H1 (cell line): ENCODE measurements at regions not wholly inside any gene's neighbourhood (a gene's known extent, or its start where the extent isn't known, plus 50 kb on each side); places are given as distances from the start of the nearest gene placed in this dataset.

Experiments
- CTCF ChIA-PET: fragments of 300-600 bp; sonication (Branson Sonifier 250); formaldehyde crosslinking; loops from one replicate; lab custom pipeline; 2021; ENCODE audit not compliant: partially characterized antibody; lab: Charles Lee
- POLR2A ChIA-PET: fragments of 300-600 bp; sonication (Branson Sonifier 250); formaldehyde crosslinking; loops from one replicate; lab custom pipeline; 2021; ENCODE audit warnings: inconsistent platforms; ENCODE audit not compliant: partially characterized antibody; lab: Charles Lee
- DNase-seq, 2 experiments: peaks; one replicate each; pipeline versions ENCODE4 v3.0.0 to v3.0.0-alpha.2; 2010 to 2022; ENCODE audit warnings: low spot score in 2 of 2, low read depth in 1 of 2, mixed read lengths in 1 of 2
- FAIRE-seq: peaks from 2 replicates; lab custom pipeline; 2011; peaks lifted over from hg19 to GRCh38; lab: Jason Lieb, UNC
- H2AFZ ChIP-seq: 2 replicates; pipeline ENCODE4 v1.8.1; 2012; ENCODE audit warnings: low read length, inconsistent platforms
- H2AK5ac ChIP-seq: 2 replicates; pipeline ENCODE4 v1.6.1; 2013; ENCODE audit warnings: low read depth, low read length
- H2BK120ac ChIP-seq: replicated peaks from 2 replicates; pipeline ENCODE3; 2013; ENCODE audit warnings: low read depth, low read length, inconsistent platforms
- H2BK12ac ChIP-seq: 2 replicates; pipeline ENCODE4 v1.6.1; 2013; ENCODE audit warnings: low read depth, low read length
- H2BK15ac ChIP-seq: 2 replicates; pipeline ENCODE4 v1.6.1; 2013; ENCODE audit warnings: low read length
- H2BK20ac ChIP-seq: 2 replicates; pipeline ENCODE4 v1.6.1; 2013; ENCODE audit warnings: low read length
- H2BK5ac ChIP-seq: 2 replicates; pipeline ENCODE4 v1.6.1; 2013; ENCODE audit warnings: low read depth, low read length
- H3K14ac ChIP-seq: 2 replicates; pipeline ENCODE4 v1.6.1; 2013; ENCODE audit warnings: inconsistent platforms; ENCODE audit not compliant: insufficient read length
- H3K18ac ChIP-seq: 2 replicates; pipeline ENCODE4 v1.6.1; 2013; ENCODE audit warnings: low read length; ENCODE audit errors: extremely low read depth
- H3K23ac ChIP-seq: 2 replicates; pipeline ENCODE4 v1.6.1; 2013; ENCODE audit warnings: inconsistent platforms; ENCODE audit not compliant: insufficient read length
- H3K23me2 ChIP-seq: 2 replicates; pipeline ENCODE4 v1.6.1; 2013; ENCODE audit warnings: low read depth, low read length
- H3K27ac ChIP-seq: 2 replicates; pipeline ENCODE4 v1.6.1; 2011; ENCODE audit warnings: low read depth, low read length, inconsistent platforms
- H3K27me3 ChIP-seq, 4 experiments: replicated peaks in 1 of 4; 1 replicate in 1 of 4; 2 replicates in 3 of 4; pipeline versions ENCODE4 v1.6.1 to v1.8.1; 2011 to 2013; ENCODE audit warnings: low read length in 3 of 4, mild to moderate bottlenecking in 3 of 4, inconsistent platforms in 2 of 4, mixed read lengths in 2 of 4, moderate library complexity in 1 of 4; ENCODE audit not compliant: control insufficient read depth in 3 of 4, insufficient read depth in 3 of 4; ENCODE audit errors: extremely low read depth in 1 of 4
- H3K36me3 ChIP-seq, 4 experiments: 2 replicates each; pipeline versions ENCODE4 v1.6.1 to v1.8.1; 2011 to 2013; ENCODE audit warnings: mild to moderate bottlenecking in 4 of 4, low read length in 3 of 4, moderate library complexity in 2 of 4, control low read depth in 1 of 4, inconsistent platforms in 1 of 4; ENCODE audit not compliant: insufficient read depth in 4 of 4, control insufficient read depth in 2 of 4
- H3K4ac ChIP-seq: replicated peaks from 2 replicates; pipeline ENCODE3; 2013; ENCODE audit warnings: low read length, low read depth, mixed read lengths, inconsistent platforms; ENCODE audit not compliant: insufficient read length
- H3K4me1 ChIP-seq, 4 experiments: replicated peaks in 1 of 4; 1 replicate in 1 of 4; 2 replicates in 3 of 4; pipeline versions ENCODE4 v1.6.1 to v1.8.1; 2011 to 2013; ENCODE audit warnings: low read length in 3 of 4, inconsistent platforms in 2 of 4, mixed read lengths in 1 of 4; ENCODE audit not compliant: insufficient read depth in 4 of 4, control insufficient read depth in 3 of 4
- H3K4me2 ChIP-seq, 2 experiments: 2 replicates each; pipeline versions ENCODE4 v1.6.1 to v1.8.1; 2011 to 2013; ENCODE audit warnings: low read depth in 2 of 2, low read length in 2 of 2, control low read depth in 1 of 2, inconsistent platforms in 1 of 2, mild to moderate bottlenecking in 1 of 2; ENCODE audit not compliant: insufficient read depth in 1 of 2
- H3K4me3 ChIP-seq, 4 experiments: fragments of 200-600, 300-600 bp in 1 of 4; sonication (generic), shearing (Covaris generic), sonication (Bioruptor Twin) in 1 of 4; 2 replicates each; pipeline versions ENCODE4 v1.5.1 to v1.8.1; 2011 to 2016; ENCODE audit warnings: low read length in 4 of 4, low read depth in 3 of 4, control low read depth in 2 of 4, inconsistent platforms in 2 of 4, mild to moderate bottlenecking in 2 of 4, mixed read lengths in 1 of 4, moderate library complexity in 1 of 4; ENCODE audit not compliant: insufficient read depth in 2 of 4; ENCODE audit errors: extremely low read depth in 1 of 4
- H3K56ac ChIP-seq: replicated peaks from 2 replicates; pipeline ENCODE3; 2013; ENCODE audit warnings: low read depth, mild to moderate bottlenecking, mixed read lengths, low read length, inconsistent platforms; ENCODE audit not compliant: insufficient read length
- H3K79me1 ChIP-seq: 2 replicates; pipeline ENCODE4 v1.6.1; 2013; ENCODE audit warnings: low read depth, low read length, control low read depth
- H3K79me2 ChIP-seq, 2 experiments: 2 replicates each; pipeline versions ENCODE4 v1.6.1 to v1.8.1; 2012 to 2013; ENCODE audit warnings: low read length in 2 of 2, mild to moderate bottlenecking in 2 of 2, inconsistent platforms in 1 of 2; ENCODE audit not compliant: insufficient read depth in 2 of 2, control insufficient read depth in 1 of 2
- H3K9ac ChIP-seq, 4 experiments: replicated peaks in 1 of 4; 1 replicate in 1 of 4; 2 replicates in 3 of 4; pipeline versions ENCODE4 v1.6.1 to v1.8.1; 2011 to 2013; ENCODE audit warnings: low read depth in 3 of 4, low read length in 3 of 4, control low read depth in 2 of 4, mild to moderate bottlenecking in 2 of 4, moderate library complexity in 2 of 4, inconsistent platforms in 1 of 4; ENCODE audit errors: extremely low read depth in 1 of 4
- H3K9me3 ChIP-seq, 2 experiments: 2 replicates each; pipeline versions ENCODE4 v1.6.1 to v1.8.1; 2012 to 2013; ENCODE audit warnings: mild to moderate bottlenecking in 2 of 2, moderate library complexity in 2 of 2, control low read depth in 1 of 2, inconsistent platforms in 1 of 2, low read depth in 1 of 2, low read length in 1 of 2, mixed read lengths in 1 of 2; ENCODE audit not compliant: insufficient read depth in 2 of 2
- H4K20me1 ChIP-seq, 2 experiments: replicated peaks in 1 of 2; 2 replicates each; pipeline versions ENCODE3 to v1.8.1; 2011 to 2013; ENCODE audit warnings: inconsistent platforms in 2 of 2, low read length in 2 of 2, mild to moderate bottlenecking in 1 of 2; ENCODE audit not compliant: insufficient read depth in 2 of 2, control insufficient read depth in 1 of 2
- H4K5ac ChIP-seq: 2 replicates; pipeline ENCODE4 v1.6.1; 2013; ENCODE audit warnings: low read length, low read depth, mixed read lengths, inconsistent platforms; ENCODE audit not compliant: insufficient read length
- H4K8ac ChIP-seq: 2 replicates; pipeline ENCODE4 v1.8.0; 2013; ENCODE audit warnings: mild to moderate bottlenecking, moderate library complexity, low read length, inconsistent platforms; ENCODE audit not compliant: insufficient read depth; ENCODE audit errors: extremely low read depth
- H4K91ac ChIP-seq: replicated peaks from 2 replicates; pipeline ENCODE3; 2013; ENCODE audit warnings: low read length, mixed read lengths, inconsistent platforms; ENCODE audit not compliant: insufficient read length
- BCL11A ChIP-seq, 2 experiments: IDR thresholded peaks; one replicate each; pipeline ENCODE4 v1.6.1; 2011; ENCODE audit warnings: low read depth in 2 of 2, low read length in 2 of 2, mild to moderate bottlenecking in 2 of 2
- BRCA1 ChIP-seq: IDR thresholded peaks from 2 replicates; pipeline ENCODE4 v1.6.1; 2012; ENCODE audit warnings: low read depth, low read length, improper control_type of control experiment
- CHD2 ChIP-seq: IDR thresholded peaks from 2 replicates; pipeline ENCODE4 v1.6.1; 2012; ENCODE audit warnings: low read length, improper control_type of control experiment
- E2F6 ChIP-seq: IDR thresholded peaks from 2 replicates; pipeline ENCODE4 v1.6.1; 2012; ENCODE audit warnings: inconsistent platforms
- FOSL1 ChIP-seq: IDR thresholded peaks from 2 replicates; pipeline ENCODE4 v1.6.1; 2011; ENCODE audit warnings: mild to moderate bottlenecking, low read depth, low read length, moderate library complexity; ENCODE audit not compliant: insufficient read depth
- RAD21 ChIP-seq, 2 experiments: IDR thresholded peaks in 1 of 2; conservative IDR thresholded peaks in 1 of 2; 2 replicates each; pipeline ENCODE4 v1.6.1; 2011; ENCODE audit warnings: low read depth in 2 of 2, low read length in 2 of 2, improper control_type of control experiment in 1 of 2, inconsistent platforms in 1 of 2, mild to moderate bottlenecking in 1 of 2, moderate library complexity in 1 of 2
- RFX5 ChIP-seq: IDR thresholded peaks from 2 replicates; pipeline ENCODE4 v1.6.1; 2011; ENCODE audit warnings: low read depth, low read length, improper control_type of control experiment, borderline replicate concordance
- SAP30 ChIP-seq: fragments of 300-600 bp; sonication (generic); IDR thresholded peaks from 2 replicates; pipeline ENCODE4 v1.7.1; 2012; ENCODE audit warnings: low read length, moderate library complexity, mild to moderate bottlenecking, inconsistent platforms; ENCODE audit not compliant: insufficient read depth, insufficient replicate concordance
- SIRT6 ChIP-seq: IDR thresholded peaks from one replicate; pipeline ENCODE4 v1.7.1; 2012; ENCODE audit warnings: low read length, inconsistent platforms
- TAF1 ChIP-seq: IDR thresholded peaks from 2 replicates; pipeline ENCODE4 v1.6.1; 2011; ENCODE audit warnings: mild to moderate bottlenecking, low read depth, low read length
- TBP ChIP-seq: IDR thresholded peaks from 2 replicates; pipeline ENCODE4 v1.6.1; 2011; ENCODE audit warnings: low read depth, low read length, improper control_type of control experiment
- ZNF274 ChIP-seq: IDR thresholded peaks from 2 replicates; pipeline ENCODE4 v1.7.0; 2012; ENCODE audit warnings: low read length, borderline replicate concordance; ENCODE audit errors: extremely low read depth
- WGBS, 2 experiments: shearing (Covaris generic) in 1 of 2; methylation state at CpG; one replicate each; pipeline versions ENCODE4 v1.1.6 to v1.1.7; 2013 to 2015; ENCODE audit warnings: low lambda C conversion rate in 2 of 2, mixed read lengths in 2 of 2, inconsistent platforms in 1 of 2, low coverage in 1 of 2, missing lambda C conversion rate in 1 of 2; ENCODE audit not compliant: insufficient replicate concordance in 2 of 2, insufficient coverage in 1 of 2, insufficient read length in 1 of 2; ENCODE audit errors: extremely low coverage in 1 of 2, missing lambda C conversion rate in 1 of 2; 5-methylcytosine and 5-hydroxymethylcytosine counted together
- TF ChIP-seq, protein P1 (sequence below): IDR thresholded peaks from 2 replicates; pipeline ENCODE4 v1.6.1; 2012; ENCODE audit warnings: inconsistent platforms

DNA sequence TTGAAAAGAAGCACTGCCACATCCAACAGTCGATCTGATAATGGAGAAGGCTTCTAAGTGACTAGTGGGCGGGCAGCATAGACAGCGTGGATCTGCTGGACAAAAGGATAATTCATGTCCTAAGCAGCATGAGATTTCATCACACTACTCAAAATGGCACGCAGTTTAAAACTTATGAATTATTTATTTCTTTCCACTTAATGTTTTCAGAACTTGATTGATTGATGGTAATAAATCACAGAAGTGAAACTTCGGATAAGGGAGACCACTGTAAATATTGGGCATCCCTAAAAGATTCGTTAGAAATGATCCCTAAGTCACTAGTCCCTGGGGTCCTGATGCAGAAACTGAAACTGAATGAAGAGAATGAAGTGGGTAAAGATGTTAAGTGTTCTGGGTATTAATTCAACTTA is 93.0 kb upstream of the ANK2 start:
- no peak for FAIRE-seq
- Histone ChIP-seq H4K5ac (no peak overlapping the region), H3K27ac (no peak overlapping the region), H2AK5ac (no peak overlapping the region), H2BK120ac (no peak overlapping the region), H3K79me1 (no peaks in the 10 kb centered on the region), H2AFZ (no peak overlapping the region), H4K91ac (no peak overlapping the region), H4K8ac (no peak overlapping the region), H3K4me3 (no peak overlapping the region), H3K4me2 (no peak overlapping the region), H3K27me3 (no peaks in the 10 kb centered on the region), H3K9me3 (peaks cover 0 to 3% of the 10 kb centered on the region in 2 experiments; a peak in 1 of 4 replicates), H3K18ac (no peak overlapping the region), H2BK12ac (no peak overlapping the region), H3K36me3 (no peaks in the 10 kb centered on the region), H4K20me1 (no peaks in the 10 kb centered on the region), H2BK20ac (no peak overlapping the region), H3K23ac (no peak overlapping the region), H3K23me2 (no peaks in the 10 kb centered on the region), H3K4me1 (no peaks in the 10 kb centered on the region), H2BK5ac (no peak overlapping the region), H3K14ac (no peak overlapping the region), H3K9ac (no peak overlapping the region), H3K56ac (no peak overlapping the region), H2BK15ac (no peak overlapping the region), H3K4ac (no peak overlapping the region), H3K79me2 (no peaks in the 10 kb centered on the region)
- DNase-seq, result no peak
- 87% methylated on average over 6 of the region's 6 CpGs; no CpG with 5 or more reads in 1 of the 2 experiments for WGBS, 2 experiments
- ChIA-PET POLR2A (no interaction called here), CTCF (no interaction called here)
- TF ChIP-seq RAD21 (IDR thresholded peaks at IDR 0.05 in 1 of 2, conservative IDR thresholded peaks at IDR 0.05 in 1 of 2; ENCODE audit: low read depth in 2 of 2, low read length in 2 of 2), result no peak
- TF ChIP-seq E2F6, result no peak
- no peak for TF ChIP-seq RFX5
- no peak for TF ChIP-seq SIRT6
- TF ChIP-seq FOSL1, result no peak
- TF ChIP-seq ZNF274, result no peak
- TF ChIP-seq BCL11A (IDR thresholded peaks at IDR 0.05; ENCODE audit: low read depth in 2 of 2, low read length in 2 of 2), result no peak
- no peak for TF ChIP-seq CHD2
- no peak for TF ChIP-seq SAP30
- no peak for TF ChIP-seq TBP
- TF ChIP-seq, protein P1, sequence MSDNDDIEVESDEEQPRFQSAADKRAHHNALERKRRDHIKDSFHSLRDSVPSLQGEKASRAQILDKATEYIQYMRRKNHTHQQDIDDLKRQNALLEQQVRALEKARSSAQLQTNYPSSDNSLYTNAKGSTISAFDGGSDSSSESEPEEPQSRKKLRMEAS, result no peak
- TF ChIP-seq BRCA1, result no peak
- TF ChIP-seq TAF1, result no peak
